HG02763 (cell line): ENCODE measurements at regions not wholly inside any gene's neighbourhood (a gene's known extent, or its start where the extent isn't known, plus 50 kb on each side); places are given as distances from the start of the nearest gene placed in this dataset.

Experiments used
- ATAC-seq: cut with Tn5 transposase; IDR thresholded peaks from one replicate; pipeline ENCODE4 v1.9.1; 2021; ENCODE audit warnings: mild to moderate bottlenecking, moderate library complexity; ENCODE audit not compliant: unreplicated experiment

- no peak for ATAC-seq
Observed at GRCh38 chr2:120826716-120827410, 91.2 kb downstream of the GLI2 start.

- no peak for ATAC-seq
Observed at GRCh38 chr2:120828066-120828465, 92.4 kb downstream of the GLI2 start.

- no peak for ATAC-seq
Observed at GRCh38 chr2:120828829-120829632, 93.4 kb downstream of the GLI2 start.

- no peak for ATAC-seq
Observed at GRCh38 chr2:120829633-120830025, 94.0 kb downstream of the GLI2 start.

- no peak for ATAC-seq
Observed at GRCh38 chr2:120830096-120830830, 94.6 kb downstream of the GLI2 start.

GRCh38 chr2:120831086-120831485 is 95.4 kb downstream of the GLI2 start:
- ATAC-seq = no peak

- ATAC-seq = no peak
Observed at GRCh38 chr2:120831891-120832290, 96.2 kb downstream of the GLI2 start.

- no peak for ATAC-seq
Observed at GRCh38 chr2:120832296-120833070, 96.8 kb downstream of the GLI2 start.

- no peak for ATAC-seq
Observed at GRCh38 chr2:120833127-120833675, 97.5 kb downstream of the GLI2 start.

- ATAC-seq = no peak
Observed at GRCh38 chr2:120834206-120834605, 98.5 kb downstream of the GLI2 start.

- no peak for ATAC-seq
Observed at GRCh38 chr2:120836281-120836680, 100.6 kb downstream of the GLI2 start.

- ATAC-seq = no peak
Observed at GRCh38 chr2:120840795-120841487, 105.3 kb downstream of the GLI2 start.

- no peak for ATAC-seq
Observed at GRCh38 chr2:120842456-120843439, 107.1 kb downstream of the GLI2 start.

GRCh38 chr2:120844070-120844738 is 108.5 kb downstream of the GLI2 start:
- no peak for ATAC-seq

- no peak for ATAC-seq
Observed at GRCh38 chr2:120845277-120845676, 109.6 kb downstream of the GLI2 start.

- no peak for ATAC-seq
Observed at GRCh38 chr2:120846406-120847095, 110.9 kb downstream of the GLI2 start.

- no peak for ATAC-seq
Observed at GRCh38 chr2:120847700-120848321, 112.1 kb downstream of the GLI2 start.
